GM12801 (cell line): ENCODE measurements at regions not wholly inside any gene's neighbourhood (a gene's known extent, or its start where the extent isn't known, plus 50 kb on each side); places are given as distances from the start of the nearest gene placed in this dataset.

ENCODE experiments used
- CTCF ChIP-seq: IDR thresholded peaks from one replicate; pipeline ENCODE4 v1.5.1; 2011; ENCODE audit warnings: control low read depth; ENCODE audit not compliant: insufficient read length; ENCODE audit errors: extremely low read depth

DNA sequence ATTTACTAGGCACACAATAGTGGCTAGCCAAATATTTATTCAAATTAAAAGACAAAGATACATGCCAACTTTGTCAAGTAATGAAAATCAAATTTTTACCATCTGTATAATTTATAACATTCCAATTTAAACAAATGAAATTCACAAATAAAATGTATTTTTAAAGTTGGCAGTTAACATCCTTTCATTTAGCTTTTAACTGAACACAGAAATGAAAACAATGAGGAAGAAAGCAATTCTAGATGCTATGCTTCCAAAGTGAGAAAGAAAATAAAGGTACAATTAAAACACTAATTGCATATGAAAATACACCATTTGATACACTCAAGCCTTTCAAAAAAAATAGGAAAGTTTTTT lies 123.1 kb downstream of the MPP7 start:
- no peak for TF ChIP-seq CTCF

DNA sequence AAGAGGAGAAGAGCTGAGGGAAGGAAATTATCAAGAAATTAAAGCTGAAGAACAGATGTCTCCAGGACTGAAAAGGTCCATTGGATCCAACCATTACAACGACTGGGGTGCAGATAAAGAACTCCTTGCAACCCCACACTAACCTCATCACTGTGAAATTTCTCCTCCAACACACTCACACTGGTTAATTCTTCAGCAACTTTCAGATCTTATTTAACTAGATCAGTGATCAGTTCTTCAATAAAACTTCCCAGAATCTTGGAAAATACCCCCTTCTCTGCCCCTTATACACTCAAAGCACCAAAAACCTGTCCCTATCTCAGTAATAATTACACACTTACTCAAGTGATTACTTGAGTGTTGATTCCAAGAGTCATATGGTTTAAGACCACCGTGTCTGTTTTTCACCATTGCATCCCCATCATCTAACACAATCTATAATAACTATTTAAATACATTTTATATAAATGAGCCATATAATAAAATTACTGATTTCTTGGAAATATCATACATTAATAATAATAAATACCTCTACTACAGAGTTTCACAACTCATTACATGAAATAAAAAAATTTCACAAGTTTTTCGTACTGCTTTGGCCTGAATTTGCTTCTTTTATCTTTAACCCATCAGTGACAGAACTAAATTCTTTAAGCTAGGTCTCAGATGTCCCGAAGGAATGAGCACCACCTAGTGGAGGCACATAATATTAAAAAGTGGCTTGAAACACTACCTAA lies 123.7 kb downstream of the MPP7 start:
- TF ChIP-seq CTCF: no peak

DNA sequence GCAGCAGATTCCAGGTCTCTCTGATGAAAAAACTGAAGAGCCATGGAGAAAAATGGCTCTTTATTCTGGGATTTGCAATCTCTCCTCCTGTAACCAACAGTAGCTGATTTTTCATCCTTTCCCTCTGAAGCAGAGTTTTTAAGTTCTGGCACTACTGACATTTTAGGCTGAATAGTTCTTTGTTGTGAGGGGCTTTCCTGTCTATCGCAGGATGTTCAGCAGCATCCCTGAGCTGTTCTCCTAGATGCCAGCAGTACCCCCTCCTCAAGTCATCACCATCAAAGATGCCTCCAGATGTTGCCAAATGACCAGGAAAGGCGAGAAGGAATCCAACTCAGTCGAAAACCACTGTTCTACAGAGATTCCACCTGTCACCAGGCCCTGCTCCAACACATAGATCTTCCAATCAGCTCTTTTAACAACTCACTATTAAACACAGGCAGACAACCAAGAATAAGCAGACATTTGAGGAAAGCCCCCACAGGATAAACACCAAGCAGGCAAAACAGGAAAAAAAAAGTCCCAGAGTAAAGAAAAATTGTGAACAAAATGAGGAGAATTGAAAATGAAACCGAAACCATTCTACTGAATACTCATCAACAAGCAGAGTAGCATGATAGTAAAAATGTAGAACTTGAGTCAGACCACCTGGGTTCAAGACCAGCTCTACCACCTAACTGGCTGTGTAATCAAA lies 124.8 kb downstream of the MPP7 start:
- no peak for TF ChIP-seq CTCF

- no peak for TF ChIP-seq CTCF
Measured at GRCh38 chr10:28172223-28172610, 130.6 kb downstream of the MPP7 start.

DNA sequence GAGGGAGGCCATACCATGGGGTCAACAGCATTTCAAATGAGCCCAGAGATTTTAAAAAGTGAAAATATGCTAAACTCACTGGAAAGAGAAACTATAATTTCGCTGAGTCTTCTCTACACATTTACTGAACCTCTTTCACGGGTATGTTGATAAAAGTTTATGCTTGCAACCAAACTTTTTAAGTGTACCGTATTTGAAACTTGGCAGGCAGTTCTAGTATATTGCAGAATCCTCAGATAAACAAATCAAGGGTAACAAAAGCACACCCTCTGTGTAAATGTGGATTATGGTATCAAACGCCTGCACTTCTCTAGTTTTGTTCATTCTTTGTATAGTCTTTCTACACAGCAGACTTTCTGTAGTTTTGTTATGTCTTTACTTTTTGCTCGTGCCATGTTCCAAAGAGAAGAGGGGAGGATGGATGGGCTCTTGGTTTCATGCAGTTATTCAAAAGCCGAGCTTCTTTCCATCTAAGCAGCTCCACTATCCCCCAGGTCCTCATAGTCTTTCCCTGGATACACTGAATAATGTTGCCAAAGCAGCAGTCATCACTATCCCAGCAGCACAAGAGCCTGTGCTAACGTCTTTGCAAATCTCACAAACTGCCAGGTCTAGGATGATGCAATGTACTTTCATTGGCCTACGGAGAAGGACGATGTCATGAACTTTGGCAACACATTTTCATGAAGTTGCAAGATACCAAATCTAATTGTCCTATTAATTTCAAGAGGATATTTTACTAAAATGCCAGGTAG lies 131.2 kb downstream of the MPP7 start:
- TF ChIP-seq CTCF: no peak

GRCh38 chr10:28169525-28169924 lies 133.3 kb downstream of the MPP7 start:
- TF ChIP-seq CTCF: no peak

DNA sequence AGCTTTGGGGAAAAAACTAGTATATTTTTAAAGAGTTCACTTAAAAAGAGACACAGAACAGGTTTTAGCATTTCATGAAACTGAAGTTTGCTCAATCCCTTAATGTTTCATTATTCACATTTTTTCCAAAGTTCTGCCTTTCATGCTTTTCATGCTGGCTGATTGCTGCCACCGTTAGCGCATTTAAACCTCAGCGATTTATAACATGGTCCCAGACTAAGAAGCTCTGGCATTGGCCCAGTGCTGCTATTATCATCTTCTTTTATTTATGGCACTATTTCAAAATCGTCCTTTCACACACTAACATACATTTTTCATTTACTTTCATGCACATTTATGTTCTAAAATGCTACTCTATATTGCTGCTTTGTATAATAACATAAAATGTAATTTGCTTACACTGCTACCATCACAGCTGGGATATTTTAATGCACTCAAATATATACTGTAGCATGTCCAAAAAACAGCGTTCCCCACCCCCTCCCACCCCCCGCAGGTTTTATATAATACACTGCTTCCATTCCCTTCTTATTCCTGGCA lies 141.9 kb downstream of the MPP7 start:
- no peak for TF ChIP-seq CTCF
